GM23248 (cell line): ENCODE measurements at regions not wholly inside any gene's neighbourhood (a gene's known extent, or its start where the extent isn't known, plus 50 kb on each side); places are given as distances from the start of the nearest gene placed in this dataset.

Experiments used
- EZH2 ChIP-seq: fragments of 200-600 bp; sonication (generic); IDR thresholded peaks from 2 replicates; pipeline ENCODE4 v1.6.1; 2018; ENCODE audit warnings: antibody characterized with exemption, mild to moderate bottlenecking; ENCODE audit not compliant: insufficient read depth, poor library complexity, severe bottlenecking
- EZH2phosphoT487 ChIP-seq: fragments of 200-600 bp; sonication (generic); IDR thresholded peaks from 2 replicates; pipeline ENCODE4 v1.6.1; 2018; ENCODE audit warnings: antibody characterized with exemption, moderate library complexity, mild to moderate bottlenecking, low read depth; ENCODE audit not compliant: insufficient read depth

DNA sequence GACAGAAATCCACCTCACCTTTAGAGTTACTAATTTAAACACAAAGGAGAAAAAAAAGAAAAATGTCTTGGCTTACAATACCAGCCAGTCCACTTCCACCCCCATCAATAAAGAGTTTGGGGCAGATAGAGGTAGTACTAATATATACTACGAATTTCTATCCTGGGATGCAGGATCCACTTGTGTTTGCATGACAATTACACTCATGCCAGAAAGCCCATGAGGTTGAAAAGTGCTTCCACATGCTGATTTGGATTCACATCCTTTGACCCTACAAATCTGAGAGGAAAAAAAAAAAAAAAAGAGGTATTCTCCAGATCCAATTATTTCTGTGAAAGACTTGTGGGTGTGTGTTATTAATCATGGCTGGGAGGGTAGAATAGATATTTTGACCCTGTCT is 335.2 kb downstream of the SLITRK1 start:
- TF ChIP-seq EZH2 (no peak), EZH2phosphoT487 (no peak)
